Stimulated activated CD8-positive, alpha-beta memory T cell treated with anti-CD3 and anti-CD28 coated beads, Interleukin-2, amount 100 ng/mL, for 48 hours (primary cell): ENCODE measurements at regions not wholly inside any gene's neighbourhood (a gene's known extent, or its start where the extent isn't known, plus 50 kb on each side); places are given as distances from the start of the nearest gene placed in this dataset.
A peak's percentile ranks its signal among the peaks of the same experiment; 100 is the strongest.

Experiments
- DNase-seq, 2 donors: peaks; one replicate each; pipeline ENCODE4 v3.0.0-alpha.2; 2020; ENCODE audit warnings: low read depth in 2 of 2

DNA sequence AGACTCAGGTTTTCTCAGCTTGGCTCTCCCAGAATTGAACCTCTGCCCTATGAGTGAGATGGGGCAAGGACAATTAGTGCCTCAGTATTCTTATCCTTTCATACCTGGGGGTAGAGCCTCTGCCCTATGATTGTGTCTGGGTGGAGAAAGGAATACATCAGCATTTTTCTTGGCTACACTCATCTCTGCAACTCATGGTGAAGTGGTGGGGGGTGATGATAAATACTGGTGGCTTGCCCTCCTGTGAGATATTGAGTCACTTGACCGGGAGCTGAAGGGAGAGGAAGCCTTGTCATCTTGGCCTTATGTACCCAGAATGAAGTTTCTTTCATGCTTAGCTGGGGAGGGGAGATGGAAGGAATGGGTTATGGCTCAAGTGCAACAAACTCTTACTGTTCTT is 71.3 kb upstream of the ENOX2 start:
- no peak for DNase-seq

DNA sequence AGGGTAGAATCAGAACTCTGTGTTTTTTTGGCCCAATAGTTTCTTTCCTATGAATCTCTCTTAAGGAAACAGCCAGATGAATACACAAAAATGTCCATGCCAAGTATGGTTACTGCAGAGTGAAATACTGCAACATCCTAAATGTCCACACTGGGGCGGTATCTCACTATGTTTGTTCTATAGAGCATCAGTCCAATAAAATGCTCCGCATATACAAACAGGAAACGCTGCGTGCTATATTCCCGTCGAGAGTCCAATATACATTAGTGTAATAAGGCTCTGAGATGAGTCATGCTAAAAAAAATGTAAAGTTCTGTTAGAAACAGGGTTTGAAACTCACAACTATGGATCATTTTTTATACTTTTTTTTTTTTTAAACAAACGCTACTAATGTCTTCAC is 72.9 kb upstream of the ENOX2 start:
- DNase-seq, result peak in 1 of 2 donors; percentile 0

DNA sequence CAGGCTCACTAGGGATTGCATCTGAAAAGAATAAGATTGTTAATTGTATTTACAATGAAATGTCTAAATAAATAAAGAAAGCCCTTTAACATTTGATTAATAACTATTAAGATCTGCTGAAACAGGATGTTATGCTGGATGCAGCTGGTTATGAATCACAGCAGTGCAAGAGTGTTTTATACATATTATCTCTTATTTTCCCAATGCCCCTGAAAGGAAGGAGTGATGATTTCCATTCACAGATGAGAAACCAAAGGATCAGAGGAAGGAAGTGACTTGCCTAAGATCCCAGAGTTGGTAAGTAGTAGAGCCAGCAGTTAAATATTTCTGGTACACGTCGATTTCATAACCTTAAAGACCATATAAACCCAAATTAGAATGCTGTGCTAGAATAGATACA is 76.3 kb upstream of the ARHGAP36 start:
- DNase-seq, result no peak

DNA sequence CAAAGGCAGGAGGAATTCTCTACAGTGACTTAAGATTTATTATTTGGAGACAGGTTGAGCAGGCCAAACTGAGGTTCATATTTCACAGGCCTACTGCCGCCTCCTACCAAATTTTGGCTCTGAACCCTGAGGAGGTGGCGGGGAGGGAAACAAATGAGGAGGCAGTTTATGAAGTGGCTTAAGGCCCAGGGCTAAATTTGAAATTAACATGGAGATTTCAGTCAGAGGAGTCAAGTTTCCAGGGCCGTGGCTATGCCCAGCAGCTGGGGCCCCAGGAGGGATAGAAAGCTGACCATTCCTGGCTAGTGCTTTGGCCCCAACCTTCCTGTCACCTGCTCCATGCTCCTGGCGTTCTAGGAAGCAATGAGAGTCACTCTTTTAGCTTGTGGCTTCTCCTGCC is 73.4 kb upstream of the ARHGAP36 start:
- DNase-seq, result no peak

DNA sequence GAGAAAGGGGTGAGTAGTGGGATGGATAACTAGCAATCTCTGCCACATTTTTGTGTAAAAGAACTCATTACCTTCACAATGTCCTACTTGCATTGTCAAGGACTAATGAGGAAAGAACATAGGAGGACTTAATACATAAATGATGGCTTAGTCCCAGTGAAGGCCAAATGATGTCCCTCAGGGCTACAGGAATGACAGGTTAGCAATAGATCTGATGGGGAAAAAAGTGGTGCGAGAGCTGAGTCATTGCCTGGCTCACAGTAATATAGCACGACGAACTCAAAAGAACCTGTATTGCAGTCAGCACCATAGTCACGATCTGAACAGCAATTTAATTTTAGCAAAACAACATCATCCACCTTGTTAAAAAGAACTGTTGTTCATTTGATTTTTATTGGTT is 70.9 kb upstream of the ARHGAP36 start:
- DNase-seq, result no peak

DNA sequence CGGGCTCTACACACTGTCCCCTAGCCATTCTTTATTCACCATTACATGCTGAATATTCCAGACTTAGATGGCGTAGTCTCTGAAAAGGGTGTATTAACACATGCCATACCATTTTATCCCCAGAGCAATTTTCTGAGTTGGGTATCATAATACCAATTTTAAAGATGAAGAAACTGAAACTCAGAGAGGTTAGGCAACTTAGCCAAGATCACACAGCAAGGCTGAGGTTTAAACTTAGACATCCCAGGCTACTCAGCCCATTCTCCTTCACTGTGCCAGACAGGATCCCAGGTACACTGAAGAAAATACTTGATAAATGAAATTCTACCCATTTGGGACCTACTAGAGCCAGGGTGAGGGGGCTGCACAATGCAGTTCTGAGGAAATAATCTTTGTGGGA is 67.4 kb upstream of the ARHGAP36 start:
- no peak for DNase-seq

DNA sequence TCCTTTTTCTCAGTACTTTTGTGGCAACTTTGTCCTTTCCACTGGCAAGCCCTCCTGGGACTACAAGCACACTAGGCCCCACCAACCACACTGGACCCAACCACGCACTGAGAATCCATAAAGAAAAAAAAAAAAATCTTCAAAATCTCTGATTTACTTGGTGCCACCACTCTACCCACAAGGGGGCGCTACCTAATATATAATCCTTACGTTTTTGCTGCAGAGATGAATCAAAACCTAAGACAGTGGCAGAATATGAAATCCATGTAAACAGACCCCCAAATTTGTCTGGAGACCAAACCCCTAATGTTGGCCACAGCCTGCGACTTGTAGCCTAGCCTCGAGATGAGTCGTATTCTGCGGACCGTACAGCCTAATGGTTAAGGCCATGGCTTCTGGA is 63.5 kb upstream of the ARHGAP36 start:
- peak in 1 of 2 donors; percentile 1 for DNase-seq

DNA sequence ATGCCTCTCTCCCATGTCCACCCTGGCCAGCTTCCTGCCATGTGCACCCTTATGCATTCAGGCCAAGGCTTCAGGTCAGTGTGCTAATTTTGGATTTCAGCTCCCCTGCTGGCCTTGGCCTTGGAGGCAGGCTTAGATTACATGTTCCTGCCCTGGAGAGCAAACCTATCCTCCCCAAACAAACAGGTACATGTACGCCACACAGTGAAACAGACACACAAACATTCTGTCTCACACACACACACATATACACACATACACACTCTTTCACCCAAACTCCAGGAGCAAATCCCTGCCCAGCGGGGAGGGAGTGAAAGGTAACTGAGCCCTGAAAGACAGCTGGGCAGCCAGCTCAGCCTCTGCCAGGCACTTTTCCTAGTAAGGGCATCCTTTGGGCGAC is 62.7 kb upstream of the ARHGAP36 start:
- no peak for DNase-seq

DNA sequence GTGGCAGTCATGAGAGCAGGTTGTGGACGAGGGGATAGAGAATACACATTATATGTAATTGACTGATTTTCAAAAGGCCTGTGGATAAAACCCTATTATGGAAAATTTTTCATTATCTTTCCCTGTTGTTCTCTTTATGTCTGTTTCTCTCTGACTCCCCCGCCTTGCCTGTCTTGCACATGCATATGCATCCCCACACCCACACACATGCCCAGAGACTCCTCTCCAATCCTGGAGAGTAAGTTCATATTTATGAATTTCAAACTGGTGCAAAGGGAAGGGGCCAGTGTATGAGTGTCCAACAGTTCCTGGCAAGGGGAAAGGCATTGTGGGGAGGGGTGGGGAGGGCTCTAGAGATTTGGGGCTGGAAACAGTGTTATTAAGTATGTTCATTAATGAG is 60.8 kb upstream of the ARHGAP36 start:
- DNase-seq, result no peak

DNA sequence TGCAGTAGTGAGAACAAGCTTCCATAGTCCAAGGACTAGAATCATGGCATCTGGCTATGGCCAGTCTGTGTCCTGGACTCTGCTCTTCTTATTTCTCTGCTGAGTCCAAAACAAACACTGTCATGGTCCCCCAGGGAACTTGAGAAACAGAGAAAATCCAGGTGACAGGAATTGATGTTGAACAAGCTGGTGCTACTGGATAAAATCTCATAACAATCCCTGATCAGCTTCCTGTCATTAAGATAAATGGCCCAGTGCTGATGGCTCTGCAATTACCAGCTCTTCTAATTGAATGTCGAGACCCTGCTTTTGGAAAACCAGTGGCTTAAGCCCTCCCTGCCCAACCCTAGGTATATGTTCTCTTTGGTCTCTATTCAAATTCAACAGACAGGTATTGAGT is 58.8 kb upstream of the ARHGAP36 start:
- no peak for DNase-seq
